ENCODE measurements at regions not wholly inside any gene's neighbourhood (a gene's known extent, or its start where the extent isn't known, plus 50 kb on each side); places are given as distances from the start of the nearest gene placed in this dataset.

DNA sequence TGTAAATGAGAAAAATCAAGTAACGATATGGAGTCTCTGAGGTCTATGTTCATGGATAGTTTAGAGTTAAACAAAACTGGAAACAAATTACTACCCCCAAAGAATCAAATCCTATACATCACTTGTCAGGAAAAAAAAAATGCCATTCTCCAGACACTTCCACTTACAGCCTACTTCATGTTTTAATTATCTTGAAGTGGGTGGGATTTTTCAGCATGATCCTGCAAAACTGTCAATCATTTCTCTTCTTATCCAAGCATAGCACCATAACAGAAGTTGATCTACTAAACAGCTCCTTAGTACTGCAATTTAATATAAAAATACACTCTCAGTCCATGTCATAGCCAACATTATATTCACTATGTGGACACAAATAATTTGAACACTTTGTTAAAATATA is 833.9 kb downstream of the TUSC7 start:
- DNase-seq (ENCODE audit: low read depth in 2 of 3, low spot score in 1 of 3), result no peak

DNA sequence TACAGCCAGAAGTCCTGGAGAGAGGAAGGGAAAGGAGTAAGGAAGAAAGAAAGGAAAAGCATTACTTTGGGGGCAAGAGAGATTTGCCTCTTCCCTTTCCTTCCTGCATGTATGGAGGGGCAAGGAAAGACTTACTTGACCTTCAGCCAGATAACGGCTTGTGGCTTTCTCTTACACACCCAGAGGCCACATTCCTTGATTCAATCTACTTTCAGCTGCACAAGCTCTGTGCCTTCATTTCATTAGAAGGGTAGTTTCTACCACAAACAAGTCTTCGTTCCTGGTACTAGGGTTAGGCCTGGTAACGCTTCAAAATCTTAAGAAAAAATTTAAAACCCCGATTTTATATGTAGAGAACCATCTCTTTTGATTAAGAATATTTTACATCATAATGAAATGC is 835.9 kb downstream of the TUSC7 start:
- DNase-seq (ENCODE audit: low read depth in 2 of 3, low spot score in 1 of 3), result no peak

DNA sequence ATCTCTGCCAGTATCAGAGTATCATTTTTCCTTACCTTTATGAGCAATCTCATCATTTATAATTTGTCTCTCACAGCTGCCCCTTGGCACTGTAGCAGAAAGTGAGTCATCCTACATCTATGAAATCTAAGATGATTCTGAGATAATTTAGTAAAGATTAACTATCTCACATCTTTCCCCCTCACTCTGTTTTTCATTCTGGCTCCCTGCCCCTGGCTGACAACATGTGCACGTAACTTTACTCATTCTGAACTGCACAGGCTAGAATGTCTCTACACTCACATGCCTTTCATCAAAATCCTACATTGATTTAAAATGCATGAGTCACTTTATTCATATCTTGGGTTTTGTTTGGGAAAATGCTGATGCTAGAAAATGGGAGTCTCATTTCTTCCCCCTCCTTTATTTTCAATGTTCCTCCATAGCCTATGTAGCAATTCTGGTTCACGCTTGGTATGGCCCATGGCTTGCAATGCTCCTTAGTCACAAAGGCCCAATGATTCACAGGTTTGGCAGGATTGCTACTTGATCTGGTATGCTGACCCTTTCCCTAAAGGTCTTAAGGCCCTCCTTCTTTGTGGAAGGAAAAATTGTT is 838.5 kb downstream of the TUSC7 start:
- DNase-seq (ENCODE audit: low read depth in 2 of 3, low spot score in 1 of 3), result no peak

DNA sequence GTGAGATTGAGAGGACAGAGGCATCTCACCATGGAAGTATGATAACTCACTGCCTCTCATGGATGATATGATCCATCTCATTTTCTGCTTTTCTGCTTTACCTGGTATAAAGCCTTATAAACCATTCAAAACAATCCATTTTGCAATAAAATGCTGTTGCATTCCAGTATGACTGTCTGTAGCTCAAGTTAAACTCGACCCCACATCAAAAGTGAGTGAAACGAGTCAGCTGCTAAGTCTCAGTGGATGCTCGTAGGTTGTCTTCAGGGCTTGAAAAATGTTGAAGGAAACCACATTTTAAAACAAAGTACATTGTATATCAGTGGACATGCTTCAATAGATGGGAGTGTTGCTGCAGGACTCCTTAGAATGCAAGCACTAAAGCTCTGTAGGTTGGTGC is 839.0 kb downstream of the TUSC7 start:
- DNase-seq (ENCODE audit: low read depth in 2 of 3, low spot score in 1 of 3), result no peak

DNA sequence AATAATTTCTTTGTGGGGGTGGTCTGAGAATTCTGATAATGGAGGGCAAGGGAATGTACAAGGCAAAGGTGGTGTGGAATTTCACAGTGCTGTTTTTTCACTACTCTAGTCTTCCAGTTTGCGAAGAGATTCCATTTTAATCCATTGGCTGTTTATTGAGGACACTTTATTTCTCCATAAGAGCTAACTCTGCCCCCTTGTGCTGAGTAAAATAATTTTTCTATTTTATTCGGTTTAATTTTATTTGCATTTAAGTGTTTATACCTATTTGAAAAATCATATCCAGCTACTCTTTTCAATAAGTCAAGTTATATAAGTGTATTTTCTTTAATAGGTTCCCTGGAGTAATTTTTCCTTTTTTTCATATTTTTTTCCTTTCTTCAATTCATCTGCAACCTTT is 840.1 kb downstream of the TUSC7 start:
- no peak for DNase-seq (ENCODE audit: low read depth in 2 of 3, low spot score in 1 of 3)

DNA sequence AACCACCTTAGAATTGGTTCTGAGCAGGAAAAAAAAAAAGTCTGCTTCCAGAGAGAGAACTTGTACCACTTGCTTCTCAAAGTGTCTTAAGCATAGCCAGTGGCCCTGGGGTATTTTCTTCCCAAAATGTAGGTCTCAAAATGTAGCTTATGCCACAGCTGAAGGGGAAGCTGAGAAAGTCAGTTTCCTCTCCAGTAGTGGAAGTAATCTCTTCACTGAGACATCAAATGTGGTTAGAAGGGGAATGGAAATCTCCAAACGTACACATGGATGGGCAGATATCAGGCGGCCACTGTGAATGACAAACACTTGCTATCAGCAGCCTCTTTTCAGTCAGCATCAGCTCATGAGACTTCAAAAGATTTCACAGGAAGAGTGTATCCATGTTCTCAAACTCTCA is 841.2 kb downstream of the TUSC7 start:
- no peak for DNase-seq (ENCODE audit: low read depth in 2 of 3, low spot score in 1 of 3)

DNA sequence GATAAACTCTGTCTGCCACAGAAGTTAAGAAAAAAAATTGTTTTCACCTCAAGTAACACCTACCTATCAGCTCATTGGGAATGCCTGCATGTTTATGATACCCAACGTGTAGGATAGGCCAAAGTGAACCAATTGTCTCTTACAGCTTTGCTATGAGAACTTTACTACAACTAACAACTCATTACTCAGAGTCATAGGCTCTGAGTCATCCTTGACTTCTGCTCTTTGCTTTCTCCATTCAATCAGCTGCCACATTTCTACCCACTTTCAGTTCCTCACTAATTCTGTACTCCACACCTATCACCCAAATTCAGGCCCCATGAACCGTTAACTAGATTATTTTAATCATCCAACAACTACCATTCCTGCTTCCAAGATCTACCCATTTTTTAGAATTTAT is 843.9 kb downstream of the TUSC7 start:
- DNase-seq (ENCODE audit: low read depth in 2 of 3, low spot score in 1 of 3), result no peak

- no peak for DNase-seq (ENCODE audit: low read depth in 2 of 3, low spot score in 1 of 3)
Measured at GRCh38 chr3:117556646-117557407, 847.2 kb downstream of the TUSC7 start.

DNA sequence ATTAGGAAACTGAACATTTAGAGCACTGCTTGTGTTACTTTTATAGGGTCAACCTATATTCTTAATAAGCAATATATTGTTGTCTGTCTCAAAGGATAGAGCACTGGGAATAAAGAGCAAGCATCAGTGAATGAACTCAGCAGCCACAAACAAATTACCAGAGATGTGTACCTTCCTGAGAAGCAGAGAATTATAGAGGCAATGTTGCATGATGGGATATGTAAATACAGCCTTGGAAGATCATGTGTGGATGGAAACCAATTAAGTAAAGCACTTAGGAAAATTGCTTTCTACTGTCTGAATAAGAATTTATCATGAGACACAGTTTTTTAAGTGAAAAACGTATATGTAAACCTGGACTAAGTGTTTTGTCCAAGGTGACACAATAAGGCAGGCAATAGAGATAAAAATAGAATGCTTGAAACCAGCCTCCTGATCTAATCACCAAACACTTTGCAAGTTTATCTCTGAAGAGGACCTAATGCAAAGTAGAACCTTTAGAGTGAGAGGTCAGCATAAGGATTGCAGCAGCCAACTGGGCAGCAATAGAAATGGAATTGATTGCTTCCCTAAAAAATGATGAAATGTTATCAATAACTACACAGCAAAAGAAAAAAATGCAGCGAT is 848.0 kb downstream of the TUSC7 start:
- no peak for DNase-seq (ENCODE audit: low read depth in 2 of 3, low spot score in 1 of 3)

- no peak for DNase-seq (ENCODE audit: low read depth in 2 of 3, low spot score in 1 of 3)
Measured at GRCh38 chr3:117558681-117559080, 849.1 kb downstream of the TUSC7 start.

- DNase-seq (ENCODE audit: low read depth in 2 of 3, low spot score in 1 of 3), result no peak
Measured at GRCh38 chr3:117562000-117562399, 852.4 kb downstream of the TUSC7 start.

DNA sequence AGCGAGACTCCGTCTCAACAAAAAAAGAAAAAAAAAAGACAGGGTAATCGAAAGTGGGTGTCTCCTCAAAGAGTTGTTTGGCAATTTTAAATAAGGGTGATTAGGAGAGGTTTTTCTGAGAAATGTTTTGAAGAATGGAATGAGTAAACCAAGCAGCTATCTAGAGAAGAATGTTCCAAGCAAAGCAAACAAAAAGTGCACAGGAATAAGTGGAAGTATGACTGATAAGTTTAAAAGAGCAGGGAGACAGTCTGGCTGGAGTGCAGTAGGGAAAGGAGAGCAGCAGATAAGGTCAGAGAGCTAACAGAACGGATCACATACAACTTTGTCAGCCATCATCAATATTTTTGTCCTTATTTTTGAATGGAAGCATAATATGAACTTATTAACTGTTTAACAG is 853.5 kb downstream of the TUSC7 start:
- DNase-seq (ENCODE audit: low read depth in 2 of 3, low spot score in 1 of 3), result no peak

DNA sequence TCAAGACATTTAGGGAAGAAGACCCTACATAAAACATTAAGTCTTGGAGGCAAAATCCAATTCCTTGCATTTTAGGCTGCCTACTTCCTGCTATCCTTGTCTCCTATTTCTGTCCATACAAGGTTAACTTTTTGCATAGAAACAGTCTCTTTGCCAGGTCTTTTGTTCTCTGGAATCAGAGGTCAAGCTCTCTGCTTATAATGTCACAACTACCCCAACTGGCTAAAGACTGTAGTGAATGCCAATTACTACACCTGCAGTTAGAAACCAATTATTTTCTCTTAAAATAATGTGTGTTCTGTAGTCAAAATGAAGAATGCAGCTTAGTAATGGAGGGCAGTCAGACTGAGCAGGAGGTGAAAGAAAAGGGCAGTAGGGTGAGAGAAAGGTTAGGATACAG is 856.2 kb downstream of the TUSC7 start:
- no peak for DNase-seq (ENCODE audit: low read depth in 2 of 3, low spot score in 1 of 3)

GRCh38 chr3:117566926-117567325 is 857.3 kb downstream of the TUSC7 start:
- DNase-seq (ENCODE audit: low read depth in 2 of 3, low spot score in 1 of 3), result no peak

DNA sequence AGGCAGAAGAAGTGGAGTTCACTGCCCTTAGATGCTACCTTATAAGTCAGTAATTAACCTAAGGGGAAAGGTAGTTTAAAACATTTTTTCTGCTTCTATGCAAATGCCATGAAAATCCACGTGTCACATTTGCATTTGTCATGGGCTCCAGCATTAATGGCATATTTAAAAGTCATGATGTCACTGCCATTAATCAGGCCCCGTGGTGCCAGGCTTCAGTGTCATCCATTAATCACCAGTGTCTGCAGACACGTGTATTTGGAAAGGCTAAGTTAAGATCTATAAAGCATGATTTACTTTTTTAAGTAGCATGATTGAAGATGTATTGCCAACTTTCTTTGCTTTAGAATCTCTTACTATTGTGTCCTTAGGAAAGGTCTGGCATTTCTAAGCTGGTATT is 857.8 kb downstream of the TUSC7 start:
- no peak for DNase-seq (ENCODE audit: low read depth in 2 of 3, low spot score in 1 of 3)

GRCh38 chr3:117567906-117568305 is 858.3 kb downstream of the TUSC7 start:
- no peak for DNase-seq (ENCODE audit: low read depth in 2 of 3, low spot score in 1 of 3)

- DNase-seq (ENCODE audit: low read depth in 2 of 3, low spot score in 1 of 3), result no peak
Measured at GRCh38 chr3:117572786-117573185, 863.2 kb downstream of the TUSC7 start.

DNA sequence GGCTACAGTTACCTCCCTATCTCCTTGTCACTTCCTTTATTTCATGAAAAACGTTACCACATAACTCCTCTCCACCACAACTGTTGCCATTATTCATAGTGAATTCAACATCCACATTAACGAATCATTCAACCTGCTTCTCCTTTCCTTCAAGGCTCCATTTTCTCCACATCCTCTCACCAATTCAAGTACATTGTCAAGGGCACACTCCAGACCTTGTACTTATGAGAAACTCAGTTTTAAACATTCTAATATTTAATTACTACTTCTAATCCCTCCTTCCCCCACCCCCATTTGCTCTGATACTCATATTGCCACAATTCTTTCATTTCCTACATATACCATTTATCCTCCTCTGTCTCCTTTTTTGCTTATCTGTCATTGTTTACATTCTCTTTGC is 871.2 kb downstream of the TUSC7 start:
- no peak for DNase-seq (ENCODE audit: low read depth in 2 of 3, low spot score in 1 of 3)

- no peak for DNase-seq (ENCODE audit: low read depth in 2 of 3, low spot score in 1 of 3)
Measured at GRCh38 chr3:117586161-117586560, 876.6 kb downstream of the TUSC7 start.

DNA sequence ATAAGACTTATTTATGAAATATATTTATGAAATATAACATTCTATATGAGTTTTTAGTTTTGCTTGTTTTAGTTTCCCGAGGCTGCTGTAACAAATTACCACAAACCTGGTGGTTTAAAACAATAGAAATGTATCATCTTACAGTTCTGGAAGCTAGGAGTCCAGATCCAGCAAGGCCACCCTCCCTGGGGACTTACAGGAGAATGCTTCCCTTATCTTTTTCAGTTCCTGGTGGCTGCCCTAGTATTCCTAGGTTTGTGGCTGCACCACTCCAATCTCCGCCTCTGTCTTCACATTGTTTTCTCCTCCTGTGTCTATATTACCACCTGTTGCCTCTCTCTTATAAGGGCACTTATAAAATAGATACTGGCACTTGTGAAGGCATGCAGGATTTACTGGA is 877.8 kb downstream of the TUSC7 start:
- DNase-seq (ENCODE audit: low read depth in 2 of 3, low spot score in 1 of 3), result no peak

GRCh38 chr3:117589454-117589853 is 879.9 kb downstream of the TUSC7 start:
- no peak for DNase-seq (ENCODE audit: low read depth in 2 of 3, low spot score in 1 of 3)

GRCh38 chr3:117595615-117596014 is 886.0 kb downstream of the TUSC7 start:
- no peak for DNase-seq (ENCODE audit: low read depth in 2 of 3, low spot score in 1 of 3)

GRCh38 chr3:117596503-117596902 is 886.9 kb downstream of the TUSC7 start:
- no peak for DNase-seq (ENCODE audit: low read depth in 2 of 3, low spot score in 1 of 3)
